Endothelial cell of umbilical vein (primary cell): ENCODE measurements at regions not wholly inside any gene's neighbourhood (a gene's known extent, or its start where the extent isn't known, plus 50 kb on each side); places are given as distances from the start of the nearest gene placed in this dataset.

Experiments used
- BruUV-seq: library from RNA; stranded (reverse); fragments of 400-500 nt; replicated peaks from 2 replicates; lab custom pipeline; 2021; lab: Mats Ljungman, UMichigan
- CTCF ChIA-PET: fragments of 300-600, 350-600 bp; sonication (Branson Sonifier 250); formaldehyde crosslinking; loops from one replicate; lab custom pipeline; 2021; ENCODE audit warnings: antibody characterized with exemption, inconsistent platforms; lab: Charles Lee
- POLR2A ChIA-PET: fragments of 300-600, 350-600 bp; sonication (Branson Sonifier 250); formaldehyde crosslinking; loops from one replicate; lab custom pipeline; 2021; ENCODE audit warnings: antibody characterized with exemption, inconsistent platforms; lab: Charles Lee
- DNase-seq: peaks from one replicate; pipeline ENCODE4 v3.0.0-alpha.2; 2011; ENCODE audit warnings: low read depth, low spot score
- FAIRE-seq: peaks from 2 replicates; lab custom pipeline; 2011; peaks lifted over from hg19 to GRCh38; lab: Jason Lieb, UNC
- H2AFZ ChIP-seq: 2 replicates; pipeline ENCODE4 v1.6.0; 2012; ENCODE audit warnings: low read depth, low read length, control low read depth, inconsistent platforms
- H3K27ac ChIP-seq: 2 replicates; pipeline ENCODE4 v1.5.1; 2011; ENCODE audit warnings: low read depth, mild to moderate bottlenecking, control low read depth, low read length, moderate library complexity; ENCODE audit not compliant: insufficient read depth
- H3K27me3 ChIP-seq, 2 experiments: 2 replicates each; pipeline versions ENCODE4 v1.6.0 to v1.6.1; 2011; ENCODE audit warnings: low read length in 2 of 2, mixed read lengths in 1 of 2; ENCODE audit not compliant: control insufficient read depth in 2 of 2, insufficient read depth in 2 of 2
- H3K36me3 ChIP-seq, 2 experiments: 2 replicates in 1 of 2; 3 replicates in 1 of 2; pipeline ENCODE4 v1.5.1; 2011; ENCODE audit warnings: low read length in 2 of 2, mild to moderate bottlenecking in 1 of 2, moderate library complexity in 1 of 2; ENCODE audit not compliant: control insufficient read depth in 2 of 2, insufficient read depth in 2 of 2; ENCODE audit errors: extremely low read depth in 1 of 2
- H3K4me1 ChIP-seq: 3 replicates; pipeline ENCODE4 v1.5.1; 2011; ENCODE audit warnings: mild to moderate bottlenecking, low read length; ENCODE audit not compliant: control insufficient read depth, insufficient read depth; ENCODE audit errors: extremely low read depth
- H3K4me2 ChIP-seq: 2 replicates; pipeline ENCODE4 v1.6.1; 2011; ENCODE audit warnings: low read length, control low read depth, mixed read lengths; ENCODE audit not compliant: insufficient read depth
- H3K4me3 ChIP-seq, 3 experiments: fragments of 200-600 bp in 1 of 3; sonication (generic), shearing (Covaris generic) in 1 of 3; replicated peaks in 1 of 3; 2 replicates each; pipeline ENCODE4 v1.5.1; 2011 to 2016; ENCODE audit warnings: control low read depth in 3 of 3, low read length in 3 of 3, mild to moderate bottlenecking in 2 of 3, inconsistent platforms in 1 of 3, low read depth in 1 of 3, moderate library complexity in 1 of 3; ENCODE audit not compliant: insufficient read depth in 1 of 3
- H3K79me2 ChIP-seq: 2 replicates; pipeline ENCODE4 v1.6.0; 2012; ENCODE audit warnings: low read length, inconsistent platforms; ENCODE audit not compliant: control insufficient read depth, insufficient read depth
- H3K9ac ChIP-seq: replicated peaks from 2 replicates; pipeline ENCODE3; 2011; ENCODE audit warnings: low read length, control low read depth; ENCODE audit not compliant: insufficient read depth; ENCODE audit errors: extremely low read depth
- H3K9me1 ChIP-seq: replicated peaks from 3 replicates; pipeline ENCODE4 v1.6.0; 2011; ENCODE audit warnings: mild to moderate bottlenecking, low read length; ENCODE audit not compliant: control insufficient read depth, insufficient read depth; ENCODE audit errors: extremely low read depth
- H3K9me3 ChIP-seq: replicated peaks from 2 replicates; pipeline ENCODE4 v1.5.1; 2012; ENCODE audit warnings: low read length, inconsistent platforms; ENCODE audit not compliant: control insufficient read depth, insufficient read depth
- H4K20me1 ChIP-seq: replicated peaks from 2 replicates; pipeline ENCODE3; 2011; ENCODE audit warnings: mild to moderate bottlenecking, low read length; ENCODE audit not compliant: control insufficient read depth, insufficient read depth; ENCODE audit errors: extremely low read depth
- EZH2 ChIP-seq: IDR thresholded peaks from 2 replicates; pipeline ENCODE4 v1.6.1; 2012; ENCODE audit warnings: borderline replicate concordance, low read depth, mild to moderate bottlenecking, moderate library complexity, low read length, inconsistent platforms; ENCODE audit not compliant: severe bottlenecking
- FOS ChIP-seq: IDR thresholded peaks from 2 replicates; pipeline ENCODE4 v1.6.1; 2011; ENCODE audit warnings: mild to moderate bottlenecking, low read length, moderate library complexity, borderline replicate concordance; ENCODE audit not compliant: insufficient read depth
- GATA2 ChIP-seq: IDR thresholded peaks from 2 replicates; pipeline ENCODE4 v1.7.0; 2011; ENCODE audit warnings: low read depth, mild to moderate bottlenecking, moderate library complexity, mixed read lengths, low read length; ENCODE audit not compliant: insufficient read length, insufficient read depth
- JUN ChIP-seq: IDR thresholded peaks from 2 replicates; pipeline ENCODE4 v1.6.1; 2011; ENCODE audit warnings: borderline replicate concordance, low read depth; ENCODE audit not compliant: insufficient read length, insufficient read depth
- MYC ChIP-seq: IDR thresholded peaks from one replicate; pipeline ENCODE4 v1.6.1; 2011; ENCODE audit warnings: mild to moderate bottlenecking, low read depth, low read length
- POLR2A ChIP-seq: IDR thresholded peaks from 2 replicates; pipeline ENCODE4 v1.6.1; 2012; ENCODE audit warnings: low read depth, mild to moderate bottlenecking, control low read depth, low read length
- POLR2AphosphoS5 ChIP-seq: IDR thresholded peaks from 2 replicates; pipeline ENCODE4 v1.6.1; 2012; ENCODE audit warnings: low read depth, mild to moderate bottlenecking, control low read depth, low read length, moderate library complexity; ENCODE audit not compliant: insufficient read depth
- dilution Hi-C: fragments of 300-500 bp; cut with MboI; formaldehyde crosslinking; loops from one replicate; pipeline ENCODE4 v1.15.0; 2019; ENCODE audit warnings: low sequenced_read_pairs; ENCODE audit not compliant: extremely low pct_ligation_motif_present
- intact Hi-C: fragments of 100-400 bp; cut with micrococcal nuclease; formaldehyde crosslinking; loops from one replicate; pipeline ENCODE4 v1.10.0; 2022
- TF ChIP-seq, protein P1 (sequence below): IDR thresholded peaks from 2 replicates; pipeline ENCODE4 v1.6.1; 2011; ENCODE audit not compliant: insufficient read depth, insufficient read length
- TF ChIP-seq, protein P2 (sequence below), 2 donors: IDR thresholded peaks; 1 replicate in 1 of 2; 2 replicates in 1 of 2; pipeline ENCODE4 v1.5.1; 2011; ENCODE audit warnings: low read length in 2 of 2, mild to moderate bottlenecking in 2 of 2, moderate library complexity in 2 of 2, control low read depth in 1 of 2, inconsistent platforms in 1 of 2, low read depth in 1 of 2; ENCODE audit not compliant: insufficient read depth in 1 of 2; ENCODE audit errors: extremely low read depth in 1 of 2

DNA sequence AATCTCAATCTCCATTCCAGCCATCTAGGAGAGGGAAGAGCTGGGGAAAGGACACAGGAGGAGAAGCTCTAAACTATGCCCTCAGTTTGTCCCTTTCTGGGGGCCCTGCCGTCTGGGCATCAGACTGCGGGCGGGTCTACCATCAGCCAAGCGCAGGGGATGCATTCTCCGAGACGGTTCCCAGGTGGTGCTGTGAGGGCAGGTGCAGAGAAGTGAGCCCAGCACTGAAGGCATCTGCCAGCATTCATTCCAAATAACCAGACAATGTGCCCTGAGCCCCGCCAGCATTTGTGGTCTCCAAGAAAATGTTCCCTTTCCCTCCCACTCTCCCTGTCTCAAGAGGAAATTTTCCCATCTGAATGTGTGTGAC is 265.7 kb downstream of the XXYLT1 start:
- Histone ChIP-seq H3K79me2 (no peaks in the 10 kb centered on the region), H3K27me3 (no peaks in the 10 kb centered on the region), H3K4me2 (no peak overlapping the region), H3K9me1 (no peaks in the 10 kb centered on the region), H4K20me1 (no peaks in the 10 kb centered on the region), H3K4me1 (peaks cover 5% of the 10 kb centered on the region), H3K4me3 (no peak overlapping the region), H2AFZ (no peak overlapping the region), H3K27ac (no peak overlapping the region), H3K36me3 (no peaks in the 10 kb centered on the region), H3K9ac (no peak overlapping the region), H3K9me3 (no peaks in the 10 kb centered on the region)
- ChIA-PET CTCF (interaction anchor here (1.0 kb wide), 1 partner anchor 14 kb away, joined by 3 read pairs; no protein-coding TSS in a partner anchor), POLR2A (no interaction called here)
- TF ChIP-seq FOS: no peak
- TF ChIP-seq, protein P1, sequence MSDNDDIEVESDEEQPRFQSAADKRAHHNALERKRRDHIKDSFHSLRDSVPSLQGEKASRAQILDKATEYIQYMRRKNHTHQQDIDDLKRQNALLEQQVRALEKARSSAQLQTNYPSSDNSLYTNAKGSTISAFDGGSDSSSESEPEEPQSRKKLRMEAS: no peak
- TF ChIP-seq JUN: no peak
- TF ChIP-seq MYC: no peak
- no peak for TF ChIP-seq EZH2
- TF ChIP-seq GATA2: no peak
- no peak for TF ChIP-seq POLR2A
- no peak for TF ChIP-seq POLR2AphosphoS5
- TF ChIP-seq, protein P2, sequence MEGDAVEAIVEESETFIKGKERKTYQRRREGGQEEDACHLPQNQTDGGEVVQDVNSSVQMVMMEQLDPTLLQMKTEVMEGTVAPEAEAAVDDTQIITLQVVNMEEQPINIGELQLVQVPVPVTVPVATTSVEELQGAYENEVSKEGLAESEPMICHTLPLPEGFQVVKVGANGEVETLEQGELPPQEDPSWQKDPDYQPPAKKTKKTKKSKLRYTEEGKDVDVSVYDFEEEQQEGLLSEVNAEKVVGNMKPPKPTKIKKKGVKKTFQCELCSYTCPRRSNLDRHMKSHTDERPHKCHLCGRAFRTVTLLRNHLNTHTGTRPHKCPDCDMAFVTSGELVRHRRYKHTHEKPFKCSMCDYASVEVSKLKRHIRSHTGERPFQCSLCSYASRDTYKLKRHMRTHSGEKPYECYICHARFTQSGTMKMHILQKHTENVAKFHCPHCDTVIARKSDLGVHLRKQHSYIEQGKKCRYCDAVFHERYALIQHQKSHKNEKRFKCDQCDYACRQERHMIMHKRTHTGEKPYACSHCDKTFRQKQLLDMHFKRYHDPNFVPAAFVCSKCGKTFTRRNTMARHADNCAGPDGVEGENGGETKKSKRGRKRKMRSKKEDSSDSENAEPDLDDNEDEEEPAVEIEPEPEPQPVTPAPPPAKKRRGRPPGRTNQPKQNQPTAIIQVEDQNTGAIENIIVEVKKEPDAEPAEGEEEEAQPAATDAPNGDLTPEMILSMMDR (IDR thresholded peaks at IDR 0.05; ENCODE audit: extremely low read depth in 1 of 2, insufficient read depth in 1 of 2, low read depth in 1 of 2, low read length in 2 of 2): no peak
- FAIRE-seq (no peak), DNase-seq (no peak)
- intact Hi-C loops: loop anchor here (10.0 kb wide), 1 partner anchor 320 kb away; the partner anchor contains the start of gene FAM43A
- BruUV-seq: no TSS peak
- dilution Hi-C loops: no loop called here
